Keratinocyte (primary cell): ENCODE measurements at regions not wholly inside any gene's neighbourhood (a gene's known extent, or its start where the extent isn't known, plus 50 kb on each side); places are given as distances from the start of the nearest gene placed in this dataset.

Experiments
- EZH2 ChIP-seq: IDR thresholded peaks from one replicate; pipeline ENCODE4 v1.6.1; 2012; ENCODE audit warnings: inconsistent platforms, mild to moderate bottlenecking, low read length, moderate library complexity
- TF ChIP-seq, protein P1 (sequence below), 3 experiments: IDR thresholded peaks in 1 of 3; conservative IDR thresholded peaks in 1 of 3; optimal IDR thresholded peaks in 1 of 3; 2 replicates in 2 of 3; 3 replicates in 1 of 3; pipeline versions ENCODE3 to v1.5.1; 2011; ENCODE audit warnings: low read length in 3 of 3, mild to moderate bottlenecking in 3 of 3, moderate library complexity in 2 of 3, control low read depth in 1 of 3, inconsistent platforms in 1 of 3; ENCODE audit not compliant: insufficient read depth in 2 of 3; ENCODE audit errors: extremely low read depth in 1 of 3

DNA sequence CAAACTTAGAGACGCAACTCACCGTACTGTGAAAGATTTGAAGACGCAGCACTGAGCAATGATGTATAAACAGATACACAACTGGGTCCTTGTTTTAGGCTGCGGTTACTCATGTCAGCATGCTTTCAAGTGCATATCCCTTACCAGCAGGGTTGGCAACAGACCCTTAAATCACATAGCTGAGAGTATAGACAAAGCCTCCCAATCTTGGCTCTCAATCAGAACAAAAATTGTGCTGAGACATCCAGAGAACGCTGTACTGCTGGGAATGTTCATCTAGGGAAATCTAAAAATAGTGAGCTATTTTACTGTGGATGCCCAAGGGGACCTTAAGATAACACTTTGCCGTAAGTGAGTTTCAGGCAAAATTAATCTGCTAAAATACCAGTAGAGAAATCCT lies 84.4 kb upstream of the NUDT7 start:
- TF ChIP-seq, protein P1, sequence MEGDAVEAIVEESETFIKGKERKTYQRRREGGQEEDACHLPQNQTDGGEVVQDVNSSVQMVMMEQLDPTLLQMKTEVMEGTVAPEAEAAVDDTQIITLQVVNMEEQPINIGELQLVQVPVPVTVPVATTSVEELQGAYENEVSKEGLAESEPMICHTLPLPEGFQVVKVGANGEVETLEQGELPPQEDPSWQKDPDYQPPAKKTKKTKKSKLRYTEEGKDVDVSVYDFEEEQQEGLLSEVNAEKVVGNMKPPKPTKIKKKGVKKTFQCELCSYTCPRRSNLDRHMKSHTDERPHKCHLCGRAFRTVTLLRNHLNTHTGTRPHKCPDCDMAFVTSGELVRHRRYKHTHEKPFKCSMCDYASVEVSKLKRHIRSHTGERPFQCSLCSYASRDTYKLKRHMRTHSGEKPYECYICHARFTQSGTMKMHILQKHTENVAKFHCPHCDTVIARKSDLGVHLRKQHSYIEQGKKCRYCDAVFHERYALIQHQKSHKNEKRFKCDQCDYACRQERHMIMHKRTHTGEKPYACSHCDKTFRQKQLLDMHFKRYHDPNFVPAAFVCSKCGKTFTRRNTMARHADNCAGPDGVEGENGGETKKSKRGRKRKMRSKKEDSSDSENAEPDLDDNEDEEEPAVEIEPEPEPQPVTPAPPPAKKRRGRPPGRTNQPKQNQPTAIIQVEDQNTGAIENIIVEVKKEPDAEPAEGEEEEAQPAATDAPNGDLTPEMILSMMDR (optimal IDR thresholded peaks at IDR 0.05 in 1 of 3, IDR thresholded peaks at IDR 0.05 in 1 of 3, conservative IDR thresholded peaks at IDR 0.05 in 1 of 3; ENCODE audit: extremely low read depth in 1 of 3, insufficient read depth in 2 of 3, low read length in 3 of 3): no peak
- TF ChIP-seq EZH2: no peak
